ENCODE measurements at regions not wholly inside any gene's neighbourhood (a gene's known extent, or its start where the extent isn't known, plus 50 kb on each side); places are given as distances from the start of the nearest gene placed in this dataset.

DNA sequence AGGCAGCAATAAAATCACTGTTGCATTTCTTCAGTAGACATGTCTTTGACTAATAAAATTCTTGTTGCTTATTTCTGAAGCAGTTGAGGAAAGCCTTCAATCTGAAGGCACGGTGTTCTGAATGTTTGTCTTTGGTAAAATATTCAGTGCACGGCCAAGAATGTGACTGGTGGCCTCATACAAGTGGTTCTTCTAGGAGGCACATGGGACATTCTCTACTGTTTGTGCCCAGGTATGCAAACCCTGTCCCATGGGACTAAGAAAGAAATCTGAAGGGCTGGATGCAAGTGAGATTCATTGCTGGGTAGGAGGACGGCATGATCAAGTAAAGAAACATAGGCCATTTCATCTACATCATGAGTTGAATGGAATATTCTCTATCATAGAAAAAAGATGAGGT, 250.6 kb upstream of the NR2F2 start:
- TF ChIP-seq REST (IDR thresholded peaks at IDR 0.05; ENCODE audit: insufficient read depth in 1 of 2, low read depth in 2 of 2, low read length in 2 of 2) (no peak), FOXP2 (optimal IDR thresholded peaks at IDR 0.05; ENCODE audit: borderline replicate concordance, extremely low read depth, extremely low read length, insufficient read depth) (no peak)

- no peak for TF ChIP-seq FOXP2 (optimal IDR thresholded peaks at IDR 0.05; ENCODE audit: borderline replicate concordance, extremely low read depth, extremely low read length, insufficient read depth)
- no peak for TF ChIP-seq TAF1 (IDR thresholded peaks at IDR 0.05; ENCODE audit: borderline replicate concordance, insufficient read depth, low read length)
- TF ChIP-seq REST (IDR thresholded peaks at IDR 0.05; ENCODE audit: insufficient read depth in 1 of 2, low read depth in 2 of 2, low read length in 2 of 2): no peak
- TF ChIP-seq SIN3A (IDR thresholded peaks at IDR 0.05; ENCODE audit: borderline replicate concordance, insufficient read depth, low read length): no peak
- TF ChIP-seq POLR2AphosphoS5 (IDR thresholded peaks at IDR 0.05; ENCODE audit: low read depth, low read length): no peak
Measured at GRCh38 chr15:96086164-96086563, 244.3 kb upstream of the NR2F2 start.

GRCh38 chr15:96087180-96087884, 243.2 kb upstream of the NR2F2 start:
- TF ChIP-seq FOXP2 (optimal IDR thresholded peaks at IDR 0.05; ENCODE audit: borderline replicate concordance, extremely low read depth, extremely low read length, insufficient read depth): no peak
- no peak for TF ChIP-seq POLR2AphosphoS5 (IDR thresholded peaks at IDR 0.05; ENCODE audit: low read depth, low read length)
- TF ChIP-seq REST (IDR thresholded peaks at IDR 0.05; ENCODE audit: insufficient read depth in 1 of 2, low read depth in 2 of 2, low read length in 2 of 2): no peak
- TF ChIP-seq SIN3A (IDR thresholded peaks at IDR 0.05; ENCODE audit: borderline replicate concordance, insufficient read depth, low read length): no peak
- TF ChIP-seq TAF1 (IDR thresholded peaks at IDR 0.05; ENCODE audit: borderline replicate concordance, insufficient read depth, low read length): no peak

DNA sequence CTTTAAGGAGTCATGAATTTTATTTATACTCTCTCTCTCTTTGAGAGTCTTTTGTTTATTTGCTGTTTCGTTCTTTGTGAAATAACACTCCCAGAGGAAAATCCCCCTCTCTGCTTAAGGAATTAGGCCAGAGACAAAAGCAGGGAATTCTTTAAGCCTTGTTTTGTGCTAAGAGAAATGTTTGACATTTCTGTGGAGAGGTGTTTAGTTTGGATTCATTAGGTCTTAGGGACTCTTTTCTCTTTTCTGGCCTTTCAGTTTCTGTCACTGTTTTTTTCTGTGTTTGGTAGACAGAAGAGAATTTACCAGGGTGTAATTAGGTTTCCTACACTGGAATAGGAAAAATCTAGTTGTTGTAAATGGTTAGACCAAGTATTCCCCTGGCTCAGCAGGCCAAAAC, 241.8 kb upstream of the NR2F2 start:
- TF ChIP-seq POLR2AphosphoS5 (IDR thresholded peaks at IDR 0.05; ENCODE audit: low read depth, low read length) (no peak), SIN3A (IDR thresholded peaks at IDR 0.05; ENCODE audit: borderline replicate concordance, insufficient read depth, low read length) (no peak), FOXP2 (optimal IDR thresholded peaks at IDR 0.05; ENCODE audit: borderline replicate concordance, extremely low read depth, extremely low read length, insufficient read depth) (no peak), TAF1 (IDR thresholded peaks at IDR 0.05; ENCODE audit: borderline replicate concordance, insufficient read depth, low read length) (no peak), REST (IDR thresholded peaks at IDR 0.05; ENCODE audit: insufficient read depth in 1 of 2, low read depth in 2 of 2, low read length in 2 of 2) (no peak)

Measured in PFSK-1 (cell line).